Esophagus muscularis mucosa (tissue), 4 donors: ENCODE measurements at regions not wholly inside any gene's neighbourhood (a gene's known extent, or its start where the extent isn't known, plus 50 kb on each side); places are given as distances from the start of the nearest gene placed in this dataset.

ENCODE experiments used
- EP300 ChIP-seq: sonication (generic); formaldehyde crosslinking; IDR thresholded peaks from one replicate; pipeline ENCODE4 v1.6.1; 2017; ENCODE audit warnings: antibody characterized with exemption
- POLR2A ChIP-seq: fragments of 450-650 bp; IDR thresholded peaks from one replicate; pipeline ENCODE4 v1.6.1; 2017; ENCODE audit warnings: antibody characterized with exemption, moderate library complexity, mild to moderate bottlenecking, low read depth
- POLR2AphosphoS5 ChIP-seq, 2 donors: sonication (generic); formaldehyde crosslinking; IDR thresholded peaks; one replicate each; pipeline ENCODE4 v1.6.1; 2017; ENCODE audit warnings: antibody characterized with exemption in 2 of 2
- TF ChIP-seq, protein P1 (sequence below), 3 experiments: fragments of 200-600 bp in 2 of 3; fragments of 450-650 bp in 1 of 3; sonication (generic) in 2 of 3; IDR thresholded peaks; one replicate each; pipeline ENCODE4 v1.5.1; 2017 to 2019; ENCODE audit warnings: antibody characterized with exemption in 3 of 3, mild to moderate bottlenecking in 2 of 3, moderate library complexity in 1 of 3

DNA sequence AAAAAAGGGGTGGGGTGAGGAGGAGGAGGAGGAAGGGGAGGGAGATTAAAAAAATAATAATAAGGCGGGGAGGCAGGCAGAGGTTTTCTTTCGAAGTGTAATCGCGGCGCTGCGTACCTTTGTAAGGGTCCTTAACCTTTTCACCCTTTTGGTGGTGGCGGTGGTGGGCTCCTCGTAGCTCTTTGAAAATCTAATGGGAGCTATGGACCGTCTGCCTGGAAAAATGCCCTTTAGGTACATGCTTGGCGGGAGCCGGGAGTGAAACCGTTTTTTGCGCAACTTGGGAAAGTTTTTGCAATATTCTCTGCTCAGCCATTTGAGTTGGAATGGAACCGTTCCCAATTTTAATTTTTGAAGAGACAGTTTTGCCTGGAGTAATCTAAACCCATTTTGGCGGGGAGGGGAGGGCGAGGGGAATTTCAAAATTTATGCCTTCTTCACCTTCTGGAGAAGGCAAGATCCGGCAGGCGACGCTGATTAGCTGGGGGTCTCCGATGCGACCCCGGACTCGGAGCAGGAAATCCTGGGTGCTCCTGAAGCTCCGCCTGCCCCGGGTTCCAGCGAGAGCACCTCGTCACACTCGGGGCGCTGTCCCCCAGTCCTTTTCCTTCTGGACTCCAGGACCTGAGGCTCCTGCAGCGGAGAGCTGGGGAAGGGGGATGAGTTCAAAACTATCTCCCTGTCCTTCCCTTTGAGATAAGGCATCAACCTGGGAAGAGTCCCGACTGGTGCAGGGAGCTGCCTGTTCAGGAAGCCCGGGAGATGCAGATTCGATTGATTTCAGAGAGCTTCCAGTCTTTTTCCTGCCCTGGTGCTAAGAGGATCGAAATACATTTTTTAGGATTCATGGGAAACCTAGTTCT is 74.6 kb upstream of the TBX5 start:
- TF ChIP-seq, protein P1, sequence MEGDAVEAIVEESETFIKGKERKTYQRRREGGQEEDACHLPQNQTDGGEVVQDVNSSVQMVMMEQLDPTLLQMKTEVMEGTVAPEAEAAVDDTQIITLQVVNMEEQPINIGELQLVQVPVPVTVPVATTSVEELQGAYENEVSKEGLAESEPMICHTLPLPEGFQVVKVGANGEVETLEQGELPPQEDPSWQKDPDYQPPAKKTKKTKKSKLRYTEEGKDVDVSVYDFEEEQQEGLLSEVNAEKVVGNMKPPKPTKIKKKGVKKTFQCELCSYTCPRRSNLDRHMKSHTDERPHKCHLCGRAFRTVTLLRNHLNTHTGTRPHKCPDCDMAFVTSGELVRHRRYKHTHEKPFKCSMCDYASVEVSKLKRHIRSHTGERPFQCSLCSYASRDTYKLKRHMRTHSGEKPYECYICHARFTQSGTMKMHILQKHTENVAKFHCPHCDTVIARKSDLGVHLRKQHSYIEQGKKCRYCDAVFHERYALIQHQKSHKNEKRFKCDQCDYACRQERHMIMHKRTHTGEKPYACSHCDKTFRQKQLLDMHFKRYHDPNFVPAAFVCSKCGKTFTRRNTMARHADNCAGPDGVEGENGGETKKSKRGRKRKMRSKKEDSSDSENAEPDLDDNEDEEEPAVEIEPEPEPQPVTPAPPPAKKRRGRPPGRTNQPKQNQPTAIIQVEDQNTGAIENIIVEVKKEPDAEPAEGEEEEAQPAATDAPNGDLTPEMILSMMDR (IDR thresholded peaks at IDR 0.05), result no peak
- no peak for TF ChIP-seq POLR2A
- TF ChIP-seq POLR2AphosphoS5 (IDR thresholded peaks at IDR 0.05), result peak in 1 of 2 donors; percentile 21
- TF ChIP-seq EP300, result no peak
